Keratinocyte (primary cell): ENCODE measurements at regions not wholly inside any gene's neighbourhood (a gene's known extent, or its start where the extent isn't known, plus 50 kb on each side); places are given as distances from the start of the nearest gene placed in this dataset.

Experiments used
- DNase-seq: peaks from one replicate; pipeline ENCODE4 v3.0.0-alpha.2; 2011; ENCODE audit warnings: low read depth, missing footprints, low spot score
- FAIRE-seq: peaks from 2 replicates; lab custom pipeline; 2011; peaks lifted over from hg19 to GRCh38; lab: Jason Lieb, UNC
- H2AFZ ChIP-seq: 2 replicates; pipeline ENCODE4 v1.6.0; 2012; ENCODE audit warnings: low read length, control low read depth, inconsistent platforms; ENCODE audit not compliant: control insufficient read depth
- H3K27ac ChIP-seq: 2 replicates; pipeline ENCODE4 v1.5.1; 2011; ENCODE audit warnings: low read length; ENCODE audit not compliant: control insufficient read depth, insufficient read depth
- H3K27me3 ChIP-seq: 3 replicates; pipeline ENCODE4 v1.6.0; 2011; ENCODE audit warnings: low read length; ENCODE audit not compliant: control insufficient read depth, insufficient read depth; ENCODE audit errors: extremely low read depth
- H3K36me3 ChIP-seq, 2 experiments: 2 replicates in 1 of 2; 3 replicates in 1 of 2; pipeline ENCODE4 v1.5.1; 2011; ENCODE audit warnings: low read length in 2 of 2, mild to moderate bottlenecking in 1 of 2; ENCODE audit not compliant: control insufficient read depth in 2 of 2, insufficient read depth in 2 of 2; ENCODE audit errors: extremely low read depth in 1 of 2
- H3K4me1 ChIP-seq: 3 replicates; pipeline ENCODE4 v1.5.1; 2011; ENCODE audit warnings: low read length; ENCODE audit not compliant: control insufficient read depth, insufficient read depth; ENCODE audit errors: extremely low read depth
- H3K4me2 ChIP-seq: 3 replicates; pipeline ENCODE4 v1.6.0; 2011; ENCODE audit warnings: low read depth, low read length; ENCODE audit not compliant: control insufficient read depth, insufficient read depth; ENCODE audit errors: extremely low read depth
- H3K4me3 ChIP-seq, 3 experiments: fragments of 200-600 bp in 1 of 3; sonication (generic) in 1 of 3; 2 replicates in 2 of 3; 3 replicates in 1 of 3; pipeline ENCODE4 v1.5.1; 2011 to 2016; ENCODE audit warnings: low read length in 3 of 3, mild to moderate bottlenecking in 3 of 3, control low read depth in 2 of 3, inconsistent platforms in 1 of 3, low read depth in 1 of 3, mixed read lengths in 1 of 3, mixed run types in 1 of 3, moderate library complexity in 1 of 3; ENCODE audit not compliant: control insufficient read depth in 2 of 3, insufficient read depth in 2 of 3; ENCODE audit errors: extremely low read depth in 1 of 3
- H3K79me2 ChIP-seq: 2 replicates; pipeline ENCODE4 v1.6.0; 2012; ENCODE audit warnings: low read length; ENCODE audit not compliant: control insufficient read depth, insufficient read depth
- H3K9ac ChIP-seq: 3 replicates; pipeline ENCODE4 v1.6.0; 2011; ENCODE audit warnings: low read length; ENCODE audit not compliant: control insufficient read depth, insufficient read depth; ENCODE audit errors: extremely low read depth
- H3K9me1 ChIP-seq: 3 replicates; pipeline ENCODE4 v1.6.0; 2011; ENCODE audit warnings: low read length; ENCODE audit not compliant: control insufficient read depth, insufficient read depth; ENCODE audit errors: extremely low read depth
- H3K9me3 ChIP-seq: 2 replicates; pipeline ENCODE4 v1.5.1; 2012; ENCODE audit warnings: low read depth, low read length; ENCODE audit not compliant: control insufficient read depth
- H4K20me1 ChIP-seq: 3 replicates; pipeline ENCODE4 v1.6.0; 2011; ENCODE audit warnings: low read length; ENCODE audit not compliant: control insufficient read depth, insufficient read depth; ENCODE audit errors: extremely low read depth
- EZH2 ChIP-seq: IDR thresholded peaks from one replicate; pipeline ENCODE4 v1.6.1; 2012; ENCODE audit warnings: inconsistent platforms, mild to moderate bottlenecking, low read length, moderate library complexity
- dilution Hi-C: fragments of 300-500 bp; cut with MboI; formaldehyde crosslinking; loops from one replicate; pipeline ENCODE4 v1.7.0; 2020; ENCODE audit warnings: low sequenced_read_pairs; ENCODE audit not compliant: extremely low pct_ligation_motif_present
- TF ChIP-seq, protein P1 (sequence below), 3 experiments: IDR thresholded peaks in 1 of 3; conservative IDR thresholded peaks in 1 of 3; optimal IDR thresholded peaks in 1 of 3; 2 replicates in 2 of 3; 3 replicates in 1 of 3; pipeline versions ENCODE3 to v1.5.1; 2011; ENCODE audit warnings: low read length in 3 of 3, mild to moderate bottlenecking in 3 of 3, moderate library complexity in 2 of 3, control low read depth in 1 of 3, inconsistent platforms in 1 of 3; ENCODE audit not compliant: insufficient read depth in 2 of 3; ENCODE audit errors: extremely low read depth in 1 of 3

DNA sequence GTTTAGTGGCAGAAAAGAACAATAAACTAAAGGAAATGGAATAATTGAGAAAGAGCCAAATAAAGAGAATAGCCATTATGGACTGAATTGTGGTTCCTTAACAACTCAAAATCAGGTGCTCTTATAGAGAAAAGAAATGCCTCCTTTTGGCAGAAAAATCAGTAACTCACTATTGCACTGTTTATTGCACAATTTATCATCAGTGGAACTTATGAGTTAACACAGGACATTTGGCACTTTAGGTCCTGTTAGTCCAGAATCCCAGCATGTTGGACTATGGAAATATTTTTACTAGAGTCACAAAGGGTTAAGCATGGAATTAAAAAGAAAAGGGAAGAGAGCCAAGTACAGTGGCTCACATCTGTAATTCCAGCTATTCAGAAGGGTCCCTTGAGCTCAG is 53.8 kb upstream of the JMY start:
- Histone ChIP-seq H3K4me1 (peaks cover 8% of the 10 kb centered on the region), H3K4me3 (no peak overlapping the region), H3K4me2 (no peak overlapping the region), H3K9me3 (no peaks in the 10 kb centered on the region), H3K27me3 (no peaks in the 10 kb centered on the region), H3K27ac (no peak overlapping the region), H3K79me2 (no peaks in the 10 kb centered on the region), H2AFZ (no peak overlapping the region), H4K20me1 (no peaks in the 10 kb centered on the region), H3K9ac (no peak overlapping the region), H3K9me1 (no peaks in the 10 kb centered on the region), H3K36me3 (no peaks in the 10 kb centered on the region)
- dilution Hi-C loops: no loop called here
- no peak for DNase-seq
- FAIRE-seq: no peak
- no peak for TF ChIP-seq EZH2
- TF ChIP-seq, protein P1, sequence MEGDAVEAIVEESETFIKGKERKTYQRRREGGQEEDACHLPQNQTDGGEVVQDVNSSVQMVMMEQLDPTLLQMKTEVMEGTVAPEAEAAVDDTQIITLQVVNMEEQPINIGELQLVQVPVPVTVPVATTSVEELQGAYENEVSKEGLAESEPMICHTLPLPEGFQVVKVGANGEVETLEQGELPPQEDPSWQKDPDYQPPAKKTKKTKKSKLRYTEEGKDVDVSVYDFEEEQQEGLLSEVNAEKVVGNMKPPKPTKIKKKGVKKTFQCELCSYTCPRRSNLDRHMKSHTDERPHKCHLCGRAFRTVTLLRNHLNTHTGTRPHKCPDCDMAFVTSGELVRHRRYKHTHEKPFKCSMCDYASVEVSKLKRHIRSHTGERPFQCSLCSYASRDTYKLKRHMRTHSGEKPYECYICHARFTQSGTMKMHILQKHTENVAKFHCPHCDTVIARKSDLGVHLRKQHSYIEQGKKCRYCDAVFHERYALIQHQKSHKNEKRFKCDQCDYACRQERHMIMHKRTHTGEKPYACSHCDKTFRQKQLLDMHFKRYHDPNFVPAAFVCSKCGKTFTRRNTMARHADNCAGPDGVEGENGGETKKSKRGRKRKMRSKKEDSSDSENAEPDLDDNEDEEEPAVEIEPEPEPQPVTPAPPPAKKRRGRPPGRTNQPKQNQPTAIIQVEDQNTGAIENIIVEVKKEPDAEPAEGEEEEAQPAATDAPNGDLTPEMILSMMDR (optimal IDR thresholded peaks at IDR 0.05 in 1 of 3, IDR thresholded peaks at IDR 0.05 in 1 of 3, conservative IDR thresholded peaks at IDR 0.05 in 1 of 3; ENCODE audit: extremely low read depth in 1 of 3, insufficient read depth in 2 of 3, low read length in 3 of 3): no peak

DNA sequence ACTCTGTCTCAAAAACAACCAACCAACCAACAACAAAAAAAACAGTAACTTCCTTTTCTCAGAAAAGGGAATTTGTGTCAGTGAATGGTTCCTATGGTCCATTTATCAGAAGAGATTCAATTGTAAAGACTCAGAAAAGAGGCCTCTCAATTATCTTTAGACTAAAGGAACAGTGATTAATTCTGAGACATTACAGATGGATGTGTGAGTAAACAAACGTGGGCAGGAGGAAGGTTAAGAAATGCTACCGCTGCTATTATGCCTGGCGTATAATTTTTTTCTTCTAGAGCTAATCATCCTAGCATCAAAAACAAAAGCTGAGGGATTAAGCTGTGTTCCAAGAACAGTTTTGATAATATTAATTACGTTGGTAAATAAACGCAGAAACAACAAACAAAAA is 52.9 kb upstream of the JMY start:
- H3K79me2 ChIP-seq: no peaks in the 10 kb centered on the region
- no peaks in the 10 kb centered on the region for H3K36me3 ChIP-seq
- H3K9ac ChIP-seq: no peak overlapping the region
- H4K20me1 ChIP-seq: no peaks in the 10 kb centered on the region
- dilution Hi-C loops: no loop called here
- no peak for DNase-seq
- no peaks in the 10 kb centered on the region for H3K27me3 ChIP-seq
- no peak for FAIRE-seq
- peaks cover 8% of the 10 kb centered on the region for H3K4me1 ChIP-seq
- H3K9me3 ChIP-seq: no peaks in the 10 kb centered on the region
- TF ChIP-seq, protein P1 (optimal IDR thresholded peaks at IDR 0.05 in 1 of 3, IDR thresholded peaks at IDR 0.05 in 1 of 3, conservative IDR thresholded peaks at IDR 0.05 in 1 of 3; ENCODE audit: extremely low read depth in 1 of 3, insufficient read depth in 2 of 3, low read length in 3 of 3): no peak
- no peak for TF ChIP-seq EZH2
- H3K27ac ChIP-seq: peak overlapping the region; percentile 64
- H3K9me1 ChIP-seq: no peaks in the 10 kb centered on the region
- peak overlapping the region in 1 of 3 experiments; percentile 10 for H3K4me3 ChIP-seq
- peak overlapping the region; percentile 69 for H3K4me2 ChIP-seq
- peak overlapping the region; percentile 43 for H2AFZ ChIP-seq
